ENCODE measurements at regions not wholly inside any gene's neighbourhood (a gene's known extent, or its start where the extent isn't known, plus 50 kb on each side); places are given as distances from the start of the nearest gene placed in this dataset.

- no TSS peak for BruUV-seq (replicated peaks)
- CTCF ChIA-PET: no interaction called here
- FAIRE-seq (no peak), ATAC-seq (no peak), DNase-seq (ENCODE audit: low read depth, low spot score) (no peak)
- in situ Hi-C loops (cut with MboI) (no loop called here), intact Hi-C loops (cut with micrococcal nuclease; ENCODE audit: unreplicated experiment) (no loop called here)
- Histone ChIP-seq H3K79me2 (ENCODE audit: control insufficient read depth, insufficient read depth, low read length) (no peaks in the 10 kb centered on the region), H3K27ac (ENCODE audit: control insufficient read depth, insufficient read depth) (no peak overlapping the region), H3K9me3 (replicated peaks; ENCODE audit: control insufficient read depth, insufficient read depth, low read length) (no peaks in the 10 kb centered on the region; the same call in 2 of the 3 replicates), H3K36me3 (ENCODE audit: control insufficient read depth in 2 of 2, insufficient read depth in 2 of 2, low read length in 1 of 2) (no peaks in the 10 kb centered on the region), H3K27me3 (replicated peaks in 1 of 2; ENCODE audit: control insufficient read depth in 2 of 2, insufficient read depth in 2 of 2, low read length in 1 of 2) (peaks cover 13 to 37% of the 10 kb centered on the region in 2 experiments), H2AFZ (ENCODE audit: control insufficient read depth, low read depth, low read length) (no peak overlapping the region), H4K20me1 (ENCODE audit: control insufficient read depth, insufficient read depth) (no peaks in the 10 kb centered on the region), H3K4me3 (no peak overlapping the region), H3K9ac (ENCODE audit: control insufficient read depth, insufficient read depth, low read length) (no peak overlapping the region), H3K4me1 (ENCODE audit: control insufficient read depth, insufficient read depth, low read length) (no peaks in the 10 kb centered on the region), H3K4me2 (ENCODE audit: control insufficient read depth, insufficient read depth) (no peak overlapping the region)
- SMC1A ChIA-PET (ENCODE audit: uncharacterized antibody, unreplicated experiment): interaction anchor here (0.6 kb wide), 1 partner anchor 14 kb away, joined by 3 read pairs; no protein-coding TSS in a partner anchor
- 45% methylated on average over 53 of the region's 58 CpGs for WGBS (ENCODE audit: insufficient coverage, insufficient replicate concordance, low lambda C conversion rate, missing lambda C conversion rate)
- RAD21 ChIA-PET (ENCODE audit: unreplicated experiment): no interaction called here
- TF ChIP-seq BCL3 (IDR thresholded peaks at IDR 0.05; ENCODE audit: borderline replicate concordance, insufficient read depth, low read depth, low read length, poor library complexity, severe bottlenecking): no peak
- TF ChIP-seq ATF7 (IDR thresholded peaks at IDR 0.05; ENCODE audit: low read depth): no peak
- TF ChIP-seq TAF1 (IDR thresholded peaks at IDR 0.05; ENCODE audit: borderline replicate concordance, low read depth, low read length): no peak
- no peak for TF ChIP-seq JUND (IDR thresholded peaks at IDR 0.05; ENCODE audit: low read depth, low read length)
- TF ChIP-seq IRF4 (IDR thresholded peaks at IDR 0.05; ENCODE audit: low read depth, low read length): no peak
- no peak for TF ChIP-seq SKIL (IDR thresholded peaks at IDR 0.05; ENCODE audit: low read depth, poor library complexity, severe bottlenecking)
- TF ChIP-seq ZBTB4 (CRISPR knock-in tag; IDR thresholded peaks at IDR 0.05): no peak
- no peak for TF ChIP-seq POLR2A (IDR thresholded peaks at IDR 0.05; ENCODE audit: low read depth, low read length)
- POLR2A ChIA-PET: no interaction called here
These were observed 57.6 kb downstream of the TMEM174 start for GRCh38 chr5:73230264-73231245.
